ENCODE measurements at regions not wholly inside any gene's neighbourhood (a gene's known extent, or its start where the extent isn't known, plus 50 kb on each side); places are given as distances from the start of the nearest gene placed in this dataset.

DNA sequence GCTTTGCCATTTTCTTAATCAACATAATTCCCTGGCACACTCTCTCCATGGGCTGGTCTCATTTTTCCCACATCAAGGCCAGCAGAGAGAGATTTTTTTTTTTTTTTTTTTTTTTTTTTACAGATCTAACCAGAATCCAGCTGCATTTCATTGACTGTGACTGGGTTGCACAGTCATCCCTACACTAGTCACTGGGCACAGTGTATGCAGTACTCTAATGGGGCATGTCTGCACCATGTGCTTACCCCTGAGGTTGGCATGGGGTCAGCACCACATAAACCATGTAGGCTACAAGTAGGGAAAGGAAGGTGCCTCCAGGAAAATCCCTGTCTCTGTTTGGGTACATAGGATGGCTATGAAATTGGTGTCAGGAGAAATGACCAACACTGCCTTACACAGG lies 64.1 kb upstream of the LRP8 start:
- Histone ChIP-seq H4K20me1 (ENCODE audit: insufficient read depth, low read length) (no peaks in the 10 kb centered on the region), H3K36me3 (ENCODE audit: insufficient read depth, low read length) (no peaks in the 10 kb centered on the region), H3K27ac (ENCODE audit: low read depth, low read length, poor library complexity, severe bottlenecking) (no peak overlapping the region), H3K9me3 (ENCODE audit: low read length) (no peaks in the 10 kb centered on the region), H3K79me2 (ENCODE audit: insufficient read depth, low read length) (no peaks in the 10 kb centered on the region), H3K27me3 (ENCODE audit: insufficient read depth, low read length) (peaks cover 3% of the 10 kb centered on the region; the same call in 1 of the 2 replicates), H3F3A (ENCODE audit: insufficient read depth, low read length) (no peaks in the 10 kb centered on the region), H3K4me1 (ENCODE audit: insufficient read depth, low read length, severe bottlenecking) (no peaks in the 10 kb centered on the region), H3K9ac (ENCODE audit: low read length) (no peak overlapping the region), H3K4me2 (ENCODE audit: low read length) (no peak overlapping the region), H2AFZ (ENCODE audit: low read length) (no peak overlapping the region), H3K4me3 (ENCODE audit: low read depth, low read length, poor library complexity, severe bottlenecking) (no peak overlapping the region), H3K9me2 (ENCODE audit: low read depth, low read length) (no peaks in the 10 kb centered on the region)
- TF ChIP-seq EZH2 (IDR thresholded peaks at IDR 0.05; ENCODE audit: borderline replicate concordance, low read length): no peak
- TF ChIP-seq, protein P1, sequence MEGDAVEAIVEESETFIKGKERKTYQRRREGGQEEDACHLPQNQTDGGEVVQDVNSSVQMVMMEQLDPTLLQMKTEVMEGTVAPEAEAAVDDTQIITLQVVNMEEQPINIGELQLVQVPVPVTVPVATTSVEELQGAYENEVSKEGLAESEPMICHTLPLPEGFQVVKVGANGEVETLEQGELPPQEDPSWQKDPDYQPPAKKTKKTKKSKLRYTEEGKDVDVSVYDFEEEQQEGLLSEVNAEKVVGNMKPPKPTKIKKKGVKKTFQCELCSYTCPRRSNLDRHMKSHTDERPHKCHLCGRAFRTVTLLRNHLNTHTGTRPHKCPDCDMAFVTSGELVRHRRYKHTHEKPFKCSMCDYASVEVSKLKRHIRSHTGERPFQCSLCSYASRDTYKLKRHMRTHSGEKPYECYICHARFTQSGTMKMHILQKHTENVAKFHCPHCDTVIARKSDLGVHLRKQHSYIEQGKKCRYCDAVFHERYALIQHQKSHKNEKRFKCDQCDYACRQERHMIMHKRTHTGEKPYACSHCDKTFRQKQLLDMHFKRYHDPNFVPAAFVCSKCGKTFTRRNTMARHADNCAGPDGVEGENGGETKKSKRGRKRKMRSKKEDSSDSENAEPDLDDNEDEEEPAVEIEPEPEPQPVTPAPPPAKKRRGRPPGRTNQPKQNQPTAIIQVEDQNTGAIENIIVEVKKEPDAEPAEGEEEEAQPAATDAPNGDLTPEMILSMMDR (IDR thresholded peaks at IDR 0.05; ENCODE audit: low read length): no peak

DNA sequence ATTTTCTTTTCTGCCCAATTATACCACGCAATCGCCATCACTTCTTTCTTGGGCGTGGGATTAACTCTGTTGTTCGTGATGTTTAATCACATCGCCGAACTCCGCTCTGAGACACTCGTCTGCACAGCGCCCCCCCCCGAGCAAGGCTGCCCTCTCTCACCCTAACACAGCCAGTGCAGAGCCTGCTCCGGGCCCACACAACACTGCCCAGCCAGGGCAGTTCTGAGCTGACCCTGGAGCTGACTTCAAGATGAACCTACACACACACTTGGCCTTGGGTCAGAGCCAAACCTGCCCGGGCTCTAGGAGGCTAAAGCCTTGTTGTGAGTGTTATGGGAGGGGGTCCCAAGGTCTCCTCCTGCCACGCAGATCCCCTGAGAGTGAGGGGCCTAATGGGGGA lies 64.6 kb upstream of the LRP8 start:
- Histone ChIP-seq H3K4me3 (ENCODE audit: low read depth, low read length, poor library complexity, severe bottlenecking) (no peak overlapping the region), H3K27me3 (ENCODE audit: insufficient read depth, low read length) (peaks cover 3% of the 10 kb centered on the region; the same call in 1 of the 2 replicates), H3K4me2 (ENCODE audit: low read length) (no peak overlapping the region), H3K27ac (ENCODE audit: low read depth, low read length, poor library complexity, severe bottlenecking) (no peak overlapping the region), H3K9me2 (ENCODE audit: low read depth, low read length) (no peaks in the 10 kb centered on the region), H3K36me3 (ENCODE audit: insufficient read depth, low read length) (no peaks in the 10 kb centered on the region), H2AFZ (ENCODE audit: low read length) (no peak overlapping the region), H4K20me1 (ENCODE audit: insufficient read depth, low read length) (no peaks in the 10 kb centered on the region), H3K9me3 (ENCODE audit: low read length) (no peaks in the 10 kb centered on the region), H3F3A (ENCODE audit: insufficient read depth, low read length) (no peaks in the 10 kb centered on the region), H3K9ac (ENCODE audit: low read length) (no peak overlapping the region), H3K4me1 (ENCODE audit: insufficient read depth, low read length, severe bottlenecking) (no peaks in the 10 kb centered on the region), H3K79me2 (ENCODE audit: insufficient read depth, low read length) (no peaks in the 10 kb centered on the region)
- TF ChIP-seq, protein P1 (IDR thresholded peaks at IDR 0.05; ENCODE audit: low read length): peak; percentile 50; the same call in 1 of the 2 replicates
- TF ChIP-seq EZH2 (IDR thresholded peaks at IDR 0.05; ENCODE audit: borderline replicate concordance, low read length): no peak

DNA sequence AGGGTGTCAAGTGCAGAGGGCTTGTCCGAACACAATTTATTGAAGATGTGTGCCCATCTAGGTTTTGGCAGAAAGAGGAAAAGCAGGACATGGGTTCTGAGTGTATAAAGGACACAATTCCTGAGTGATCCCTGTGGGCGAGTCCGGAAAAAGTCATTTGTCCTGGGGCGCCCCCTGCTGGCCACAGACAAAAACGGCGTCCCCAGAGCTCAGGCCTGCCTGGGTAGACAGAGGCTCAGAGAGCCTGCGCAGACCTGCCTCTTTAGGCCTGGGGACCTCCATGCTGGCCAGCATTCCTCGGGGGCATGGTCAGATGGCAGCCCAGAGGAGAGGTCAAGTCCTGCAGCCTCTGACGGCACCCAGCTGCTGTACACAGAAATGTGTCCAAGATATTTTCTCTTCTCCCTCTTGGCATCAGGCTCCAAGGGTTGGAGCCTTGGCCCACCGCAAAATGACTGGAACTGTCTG lies 65.5 kb upstream of the LRP8 start:
- no peak for TF ChIP-seq EZH2 (IDR thresholded peaks at IDR 0.05; ENCODE audit: borderline replicate concordance, low read length)
- TF ChIP-seq, protein P1 (IDR thresholded peaks at IDR 0.05; ENCODE audit: low read length): peak; percentile 89
- Histone ChIP-seq H3K4me2 (ENCODE audit: low read length) (no peak overlapping the region; the same call in 1 of the 2 replicates), H3K79me2 (ENCODE audit: insufficient read depth, low read length) (no peaks in the 10 kb centered on the region), H4K20me1 (ENCODE audit: insufficient read depth, low read length) (no peaks in the 10 kb centered on the region), H3K9me3 (ENCODE audit: low read length) (no peaks in the 10 kb centered on the region), H3K9ac (ENCODE audit: low read length) (no peak overlapping the region), H3K27me3 (ENCODE audit: insufficient read depth, low read length) (peaks cover 7% of the 10 kb centered on the region; the same call in 1 of the 2 replicates), H3K27ac (ENCODE audit: low read depth, low read length, poor library complexity, severe bottlenecking) (no peak overlapping the region), H2AFZ (ENCODE audit: low read length) (peak overlapping the region; percentile 44; the same call in 1 of the 2 replicates), H3K4me1 (ENCODE audit: insufficient read depth, low read length, severe bottlenecking) (no peaks in the 10 kb centered on the region), H3F3A (ENCODE audit: insufficient read depth, low read length) (no peaks in the 10 kb centered on the region), H3K9me2 (ENCODE audit: low read depth, low read length) (no peaks in the 10 kb centered on the region), H3K4me3 (ENCODE audit: low read depth, low read length, poor library complexity, severe bottlenecking) (no peak overlapping the region), H3K36me3 (ENCODE audit: insufficient read depth, low read length) (no peaks in the 10 kb centered on the region)

All from OCI-LY1 (cell line).